Fibroblast of the aortic adventitia (primary cell): ENCODE measurements at regions not wholly inside any gene's neighbourhood (a gene's known extent, or its start where the extent isn't known, plus 50 kb on each side); places are given as distances from the start of the nearest gene placed in this dataset.
A peak's percentile ranks its signal among the peaks of the same experiment; 100 is the strongest.

Source experiments
- DNase-seq: peaks from one replicate; pipeline ENCODE4 v3.0.0-alpha.2; 2010; ENCODE audit warnings: low read depth
- H3K4me3 ChIP-seq: 2 replicates; pipeline ENCODE4 v1.5.1; 2011; ENCODE audit warnings: low read depth, mild to moderate bottlenecking, control low read depth, low read length, moderate library complexity
- TF ChIP-seq, protein P1 (sequence below): IDR thresholded peaks from 2 replicates; pipeline ENCODE4 v1.5.1; 2011; ENCODE audit warnings: mild to moderate bottlenecking, low read length, control low read depth, inconsistent platforms; ENCODE audit not compliant: insufficient read depth

GRCh38 chr14:54109521-54110120 lies 153.0 kb upstream of the BMP4 start:
- no peak overlapping the region for H3K4me3 ChIP-seq
- TF ChIP-seq, protein P1, sequence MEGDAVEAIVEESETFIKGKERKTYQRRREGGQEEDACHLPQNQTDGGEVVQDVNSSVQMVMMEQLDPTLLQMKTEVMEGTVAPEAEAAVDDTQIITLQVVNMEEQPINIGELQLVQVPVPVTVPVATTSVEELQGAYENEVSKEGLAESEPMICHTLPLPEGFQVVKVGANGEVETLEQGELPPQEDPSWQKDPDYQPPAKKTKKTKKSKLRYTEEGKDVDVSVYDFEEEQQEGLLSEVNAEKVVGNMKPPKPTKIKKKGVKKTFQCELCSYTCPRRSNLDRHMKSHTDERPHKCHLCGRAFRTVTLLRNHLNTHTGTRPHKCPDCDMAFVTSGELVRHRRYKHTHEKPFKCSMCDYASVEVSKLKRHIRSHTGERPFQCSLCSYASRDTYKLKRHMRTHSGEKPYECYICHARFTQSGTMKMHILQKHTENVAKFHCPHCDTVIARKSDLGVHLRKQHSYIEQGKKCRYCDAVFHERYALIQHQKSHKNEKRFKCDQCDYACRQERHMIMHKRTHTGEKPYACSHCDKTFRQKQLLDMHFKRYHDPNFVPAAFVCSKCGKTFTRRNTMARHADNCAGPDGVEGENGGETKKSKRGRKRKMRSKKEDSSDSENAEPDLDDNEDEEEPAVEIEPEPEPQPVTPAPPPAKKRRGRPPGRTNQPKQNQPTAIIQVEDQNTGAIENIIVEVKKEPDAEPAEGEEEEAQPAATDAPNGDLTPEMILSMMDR = no peak
- DNase-seq = no peak

DNA sequence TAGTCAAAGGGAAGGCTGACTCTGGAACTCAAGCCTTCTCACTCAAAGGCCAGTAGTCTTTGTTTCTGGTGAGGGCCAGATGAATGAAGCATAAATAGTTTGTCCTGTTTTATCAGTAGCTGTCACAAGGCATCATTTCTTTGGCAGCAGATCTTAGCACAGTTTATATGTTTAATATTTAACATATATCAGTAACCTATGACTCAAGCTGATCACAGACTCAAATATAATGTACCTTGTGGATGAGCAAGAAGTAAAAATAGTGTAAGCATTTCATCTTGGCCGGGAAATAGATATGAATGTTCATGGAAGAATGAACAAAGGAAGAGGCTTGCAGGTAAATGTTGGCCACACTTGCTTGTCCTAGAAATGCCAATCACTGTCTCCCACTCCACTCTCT lies 158.3 kb upstream of the BMP4 start:
- no peak overlapping the region for H3K4me3 ChIP-seq
- DNase-seq = peak; percentile 46
- TF ChIP-seq, protein P1 = no peak

DNA sequence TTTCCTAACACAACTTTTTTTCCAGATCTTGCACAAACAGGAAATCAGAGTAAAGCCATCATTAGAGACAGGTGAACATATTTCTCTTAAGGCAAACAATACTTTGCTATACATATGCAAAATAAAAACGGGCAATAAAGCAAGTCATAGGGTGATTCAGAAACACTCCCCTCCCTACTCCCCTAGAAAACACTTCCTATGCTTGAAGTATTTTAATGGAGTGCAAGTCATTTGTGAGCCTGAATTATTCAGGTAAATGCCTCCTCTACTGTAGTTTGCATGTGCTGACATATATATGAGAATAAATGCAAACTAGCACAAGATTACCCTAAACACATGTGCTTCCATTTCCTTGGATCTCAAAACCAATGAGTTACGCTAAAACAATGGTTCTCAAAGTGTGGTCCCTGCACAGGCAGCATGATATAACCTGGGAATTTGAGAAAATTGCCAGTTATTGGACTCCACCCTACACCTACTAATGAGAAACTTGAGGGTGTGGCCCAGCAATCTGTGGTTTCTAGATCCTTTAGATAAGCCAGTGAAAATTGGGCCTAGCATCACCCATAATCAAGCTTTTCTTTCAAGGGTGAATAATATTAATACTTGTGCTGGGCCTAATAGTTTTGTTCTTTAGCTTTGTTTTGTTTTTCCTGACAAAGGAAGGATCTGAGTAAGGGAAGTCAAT lies 159.7 kb upstream of the BMP4 start:
- TF ChIP-seq, protein P1 = no peak
- DNase-seq = no peak
- no peak overlapping the region for H3K4me3 ChIP-seq

DNA sequence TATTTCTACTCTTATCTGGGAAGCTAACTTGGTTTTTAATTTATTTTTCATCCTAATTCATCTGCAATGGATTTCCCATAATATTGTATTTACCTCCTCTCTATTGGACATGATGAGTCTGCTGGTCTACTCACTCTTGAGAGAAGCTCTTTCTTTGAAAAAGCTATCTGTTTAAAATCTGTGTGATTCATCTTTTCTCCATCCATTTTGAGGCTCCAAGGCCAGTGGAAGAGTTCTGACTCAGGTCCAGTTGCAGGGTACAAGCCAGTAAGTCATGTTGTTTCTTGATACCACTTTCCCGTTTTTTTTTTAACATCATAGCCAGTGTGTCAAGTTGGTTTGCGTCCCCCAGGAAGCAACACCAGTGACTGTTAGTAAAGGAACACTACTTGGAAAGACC lies 160.3 kb upstream of the BMP4 start:
- TF ChIP-seq, protein P1 = no peak
- DNase-seq = peak; percentile 43
- H3K4me3 ChIP-seq = no peak overlapping the region

- no peak overlapping the region for H3K4me3 ChIP-seq
- TF ChIP-seq, protein P1 = no peak
- DNase-seq = no peak
Measured at GRCh38 chr14:54117396-54117795, 160.8 kb upstream of the BMP4 start.

GRCh38 chr14:54117924-54118323 lies 161.3 kb upstream of the BMP4 start:
- no peak overlapping the region for H3K4me3 ChIP-seq
- DNase-seq = no peak
- TF ChIP-seq, protein P1 = no peak
